Ectodermal cell (in vitro differentiated cells): ENCODE measurements at regions not wholly inside any gene's neighbourhood (a gene's known extent, or its start where the extent isn't known, plus 50 kb on each side); places are given as distances from the start of the nearest gene placed in this dataset.

Source experiments
- H3K27ac ChIP-seq: 2 replicates; pipeline ENCODE4 v1.7.0; 2013; ENCODE audit warnings: mild to moderate bottlenecking, low read depth, low read length; ENCODE audit not compliant: insufficient read depth, poor library complexity, severe bottlenecking
- H3K27me3 ChIP-seq: 2 replicates; pipeline ENCODE4 v1.7.0; 2013; ENCODE audit warnings: mild to moderate bottlenecking, low read length; ENCODE audit not compliant: insufficient read depth, control insufficient read depth, poor library complexity, severe bottlenecking
- H3K36me3 ChIP-seq: one replicate; pipeline ENCODE4 v1.7.0; 2013; ENCODE audit warnings: low read length; ENCODE audit not compliant: control insufficient read depth, insufficient read depth
- H3K4me1 ChIP-seq: one replicate; pipeline ENCODE4 v1.7.0; 2013; ENCODE audit warnings: low read length; ENCODE audit not compliant: control insufficient read depth, insufficient read depth
- H3K4me3 ChIP-seq: 2 replicates; pipeline ENCODE4 v1.7.0; 2013; ENCODE audit warnings: low read depth, low read length, control low read depth; ENCODE audit not compliant: insufficient read depth
- H3K9me3 ChIP-seq: 2 replicates; pipeline ENCODE4 v1.7.0; 2013; ENCODE audit warnings: mild to moderate bottlenecking, low read length, moderate library complexity; ENCODE audit not compliant: control insufficient read depth
- WGBS, 2 experiments: methylation state at CpG; one replicate each; pipeline ENCODE4 v1.1.7; 2013; ENCODE audit warnings: missing lambda C conversion rate in 2 of 2; 5-methylcytosine and 5-hydroxymethylcytosine counted together

DNA sequence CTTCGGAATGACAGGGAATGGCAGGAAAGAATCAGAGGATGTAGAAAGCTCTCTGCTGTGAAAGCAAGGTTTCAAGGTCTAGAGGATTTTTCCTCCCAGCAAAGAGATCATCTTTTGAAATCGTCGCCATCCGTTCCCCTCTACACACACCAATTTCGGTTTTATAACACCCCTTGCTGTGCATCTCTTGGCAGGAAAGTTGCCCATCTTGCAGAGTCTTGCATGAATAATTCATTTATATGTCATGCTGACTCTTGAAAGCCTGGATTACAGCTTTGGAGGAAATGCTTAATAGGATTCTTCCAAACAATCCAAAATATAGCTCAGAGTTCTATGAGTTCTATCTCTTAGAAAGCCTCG lies 262.7 kb downstream of the CHL1 start:
- Histone ChIP-seq H3K4me1 (no peaks in the 10 kb centered on the region), H3K27me3 (no peaks in the 10 kb centered on the region), H3K36me3 (no peaks in the 10 kb centered on the region), H3K4me3 (no peak overlapping the region), H3K9me3 (peaks cover 5% of the 10 kb centered on the region), H3K27ac (no peak overlapping the region)
- WGBS, 2 experiments, result 57 to 74% methylated on average over 6 of the region's 6 CpGs

DNA sequence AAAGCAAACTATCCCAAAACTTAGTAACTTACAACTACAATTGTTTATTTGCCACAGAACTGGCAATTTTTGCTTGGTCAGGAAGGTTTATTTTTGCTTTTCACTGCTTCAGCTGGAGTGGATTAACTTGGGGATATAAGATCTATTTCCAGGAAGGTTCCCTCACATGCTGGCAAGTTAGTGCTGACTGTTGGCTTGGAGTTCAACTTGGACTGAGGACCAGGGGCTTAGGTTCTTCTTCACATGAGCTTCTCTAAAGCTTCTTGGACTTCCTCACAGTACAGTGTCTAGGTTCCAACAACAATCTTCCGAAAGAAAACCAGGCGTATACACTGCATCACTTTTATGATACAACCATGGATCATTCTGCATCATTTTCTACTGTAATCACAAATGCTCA lies 264.4 kb downstream of the CHL1 start:
- Histone ChIP-seq H3K4me1 (no peaks in the 10 kb centered on the region), H3K27me3 (no peaks in the 10 kb centered on the region), H3K4me3 (no peak overlapping the region), H3K27ac (no peak overlapping the region), H3K9me3 (peaks cover 6% of the 10 kb centered on the region), H3K36me3 (no peaks in the 10 kb centered on the region)
- 92% methylated on average over 2 of the region's 2 CpGs for WGBS, 2 experiments

DNA sequence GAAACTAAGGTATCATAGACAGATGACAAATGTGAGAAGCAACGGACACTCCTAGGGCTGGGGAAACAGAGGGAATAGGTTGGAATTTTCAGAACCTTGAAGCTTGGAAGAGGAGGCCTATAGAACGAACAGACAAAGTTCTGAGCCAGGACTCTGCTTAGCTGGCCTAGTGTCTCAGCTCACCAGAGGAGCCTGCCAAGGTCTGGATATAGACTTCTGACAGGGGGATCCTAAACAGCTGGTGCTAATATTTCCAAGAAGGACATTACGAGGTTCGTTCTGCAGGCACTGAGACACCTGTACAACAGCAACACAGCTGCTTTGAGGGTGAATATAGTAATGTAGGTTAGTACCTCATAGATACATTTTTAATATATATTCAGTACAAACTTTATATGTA lies 266.3 kb downstream of the CHL1 start:
- 68 to 74% methylated on average over 4 of the region's 4 CpGs for WGBS, 2 experiments
- Histone ChIP-seq H3K27ac (no peak overlapping the region), H3K4me1 (no peaks in the 10 kb centered on the region), H3K9me3 (peaks cover 6% of the 10 kb centered on the region), H3K36me3 (no peaks in the 10 kb centered on the region), H3K27me3 (no peaks in the 10 kb centered on the region), H3K4me3 (no peak overlapping the region)

DNA sequence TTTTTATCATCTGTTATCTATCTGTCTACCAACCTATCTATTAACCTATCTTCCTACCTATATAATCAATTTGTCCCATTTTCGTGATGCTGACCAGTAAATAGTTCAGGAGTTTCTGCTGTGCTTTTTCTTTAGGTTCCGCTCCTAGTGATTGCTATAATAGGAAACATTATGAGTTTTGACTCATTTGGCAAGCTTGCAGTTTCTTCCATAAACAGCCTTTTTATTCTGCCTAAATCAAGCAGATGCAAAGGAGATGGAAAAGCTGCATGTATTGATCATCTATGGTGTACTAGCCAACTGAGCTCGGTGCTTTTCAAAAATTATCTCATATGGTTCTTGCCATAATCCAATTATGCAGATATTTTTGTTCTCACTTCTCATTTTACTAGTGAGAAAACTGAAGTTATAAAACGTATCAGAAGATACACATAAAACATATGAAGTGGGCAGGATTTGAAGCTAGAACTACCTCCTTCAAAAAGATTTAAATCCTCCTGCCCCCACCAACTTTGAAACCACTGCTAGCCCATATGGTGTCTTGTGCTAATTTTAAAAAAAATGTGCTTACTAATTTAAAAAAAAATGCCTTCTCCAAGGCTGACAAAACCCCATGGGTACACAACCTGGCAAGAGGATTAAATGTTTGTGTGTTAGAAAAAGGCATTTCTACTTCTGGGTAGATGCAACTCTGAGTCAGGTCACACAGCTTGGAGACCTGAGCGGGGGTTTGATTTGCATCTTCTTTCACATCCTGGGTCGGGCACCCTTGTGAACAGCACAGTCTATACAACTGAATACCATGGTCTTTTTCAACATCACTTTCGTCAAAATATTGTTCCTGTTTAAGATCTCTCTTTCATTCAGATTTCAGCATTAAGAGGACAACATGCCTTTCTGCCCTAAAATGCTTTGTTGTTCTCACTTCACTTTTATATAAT lies 267.0 kb downstream of the CHL1 start:
- H3K27ac ChIP-seq, result no peak overlapping the region
- no peaks in the 10 kb centered on the region for H3K27me3 ChIP-seq
- peaks cover 6% of the 10 kb centered on the region for H3K9me3 ChIP-seq
- H3K36me3 ChIP-seq, result no peaks in the 10 kb centered on the region
- no peaks in the 10 kb centered on the region for H3K4me1 ChIP-seq
- no peak overlapping the region for H3K4me3 ChIP-seq
- WGBS, 2 experiments, result 66 to 69% methylated on average over 6 to 7 of the region's 7 CpGs

DNA sequence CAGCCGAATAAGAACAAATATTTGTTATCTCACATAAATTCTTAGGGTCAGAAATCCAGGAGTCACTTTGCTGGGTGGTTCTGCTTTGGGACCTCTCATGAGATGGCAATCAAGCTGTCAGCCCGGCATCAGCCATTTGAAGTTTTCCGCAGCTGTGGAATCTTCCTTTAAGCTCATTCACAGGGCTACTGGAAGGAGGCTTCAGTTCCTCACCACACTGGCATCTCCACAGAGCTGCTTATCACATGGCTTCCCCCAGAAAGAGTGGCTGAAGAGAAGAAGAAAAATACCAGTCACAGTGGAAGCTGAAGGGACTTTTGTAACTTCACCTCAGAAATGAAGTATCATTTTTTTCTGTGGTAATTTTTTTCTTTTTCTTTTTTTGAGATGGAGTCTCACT lies 267.7 kb downstream of the CHL1 start:
- Histone ChIP-seq H3K27me3 (no peaks in the 10 kb centered on the region), H3K4me1 (no peaks in the 10 kb centered on the region), H3K36me3 (no peaks in the 10 kb centered on the region), H3K9me3 (peaks cover 7% of the 10 kb centered on the region), H3K27ac (no peak overlapping the region), H3K4me3 (no peak overlapping the region)
- WGBS, 2 experiments, result 75 to 81% methylated on average over 3 of the region's 3 CpGs

DNA sequence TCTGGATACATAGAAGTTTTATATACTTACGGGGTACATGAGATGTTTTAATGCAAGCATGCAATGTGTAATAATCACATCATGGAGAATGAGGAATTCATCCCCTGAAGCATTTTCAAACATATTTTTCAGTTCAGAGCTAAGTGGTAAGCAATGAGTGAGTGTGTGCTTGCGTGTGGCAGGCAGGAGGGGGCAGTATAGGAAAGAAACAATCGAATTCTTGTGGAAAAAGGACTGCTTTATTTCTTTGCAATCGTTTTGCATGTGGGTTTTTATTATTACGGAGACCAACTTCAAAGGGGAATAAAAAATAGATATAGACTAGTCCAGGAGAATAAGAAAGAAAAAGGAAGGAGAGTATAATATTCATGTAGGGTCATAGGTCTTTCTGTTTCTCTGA lies 271.6 kb downstream of the CHL1 start:
- 27 to 54% methylated on average over 4 to 5 of the region's 5 CpGs for WGBS, 2 experiments

DNA sequence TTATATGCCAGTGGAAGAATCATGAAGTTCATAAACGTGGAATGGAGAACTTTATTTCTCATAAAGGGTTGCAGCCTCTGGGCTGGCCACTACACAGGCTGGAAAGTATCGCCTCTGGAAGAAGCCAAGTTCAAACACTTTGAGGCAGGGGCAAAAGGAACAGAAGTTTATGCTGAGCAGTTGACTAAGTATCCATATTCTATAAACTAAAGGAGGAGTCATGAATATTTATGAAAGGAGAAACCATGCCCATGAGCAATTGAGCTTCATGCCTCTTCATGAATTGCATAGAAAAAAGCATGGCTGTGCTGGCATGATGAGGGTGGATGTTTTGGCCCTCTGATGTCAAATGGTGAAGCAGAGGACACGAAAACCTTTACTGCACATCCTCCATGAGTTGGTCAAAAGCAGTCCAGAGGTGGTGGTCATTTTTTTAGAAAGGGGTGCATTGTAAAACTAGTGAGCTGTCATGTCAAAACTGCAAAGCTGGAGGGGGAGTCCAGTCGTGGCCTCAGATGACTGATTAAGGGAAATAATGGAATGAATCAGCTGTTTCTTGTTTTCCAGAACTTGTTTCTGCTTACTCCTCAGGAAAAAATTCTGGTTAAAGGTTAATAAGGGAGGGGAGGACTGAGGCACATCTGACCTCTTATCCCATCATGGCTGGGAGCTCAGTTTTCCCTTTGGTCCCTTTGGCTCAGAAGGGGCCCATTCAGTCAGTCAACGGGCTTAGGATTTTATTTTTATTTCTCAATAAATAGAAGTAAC lies 276.7 kb downstream of the CHL1 start:
- Histone ChIP-seq H3K4me3 (no peak overlapping the region), H3K36me3 (no peaks in the 10 kb centered on the region), H3K9me3 (peaks cover 12% of the 10 kb centered on the region), H3K27me3 (no peaks in the 10 kb centered on the region), H3K4me1 (no peaks in the 10 kb centered on the region), H3K27ac (no peak overlapping the region)
- WGBS, 2 experiments, result 55 to 65% methylated on average over 4 of the region's 5 CpGs

More for the DNA sequence above, 271.6 kb downstream of the CHL1 start:
- peaks cover 11% of the 10 kb centered on the region for H3K9me3 ChIP-seq
- no peak overlapping the region for H3K4me3 ChIP-seq
- H3K4me1 ChIP-seq, result no peaks in the 10 kb centered on the region
- H3K27ac ChIP-seq, result no peak overlapping the region
- H3K36me3 ChIP-seq, result no peaks in the 10 kb centered on the region
- no peaks in the 10 kb centered on the region for H3K27me3 ChIP-seq

DNA sequence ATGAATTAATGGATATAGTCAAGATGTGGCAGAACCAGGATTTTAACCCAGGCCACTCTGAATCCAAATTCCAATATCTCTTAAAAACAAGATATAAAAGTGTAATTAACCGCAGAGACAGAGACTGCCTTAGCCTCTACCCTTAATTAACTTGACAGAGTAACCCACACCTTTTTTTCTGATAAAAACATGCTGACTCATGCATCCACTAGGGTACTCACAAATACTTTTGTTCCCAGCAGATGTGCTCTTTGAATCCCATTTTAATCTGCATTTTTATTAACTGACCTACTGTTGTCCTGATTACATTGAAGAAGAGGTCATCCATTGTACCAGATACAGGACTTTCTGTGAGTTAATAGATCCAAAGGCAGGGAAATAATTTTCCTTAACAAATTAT lies 278.3 kb downstream of the CHL1 start:
- H3K4me1 ChIP-seq, result no peaks in the 10 kb centered on the region
- H3K36me3 ChIP-seq, result no peaks in the 10 kb centered on the region
- peaks cover 8% of the 10 kb centered on the region for H3K9me3 ChIP-seq
- WGBS, 2 experiments, result 82 to 88% methylated on average over 1 of the region's 1 CpG
- no peaks in the 10 kb centered on the region for H3K27me3 ChIP-seq
- no peak overlapping the region for H3K27ac ChIP-seq
- no peak overlapping the region for H3K4me3 ChIP-seq

DNA sequence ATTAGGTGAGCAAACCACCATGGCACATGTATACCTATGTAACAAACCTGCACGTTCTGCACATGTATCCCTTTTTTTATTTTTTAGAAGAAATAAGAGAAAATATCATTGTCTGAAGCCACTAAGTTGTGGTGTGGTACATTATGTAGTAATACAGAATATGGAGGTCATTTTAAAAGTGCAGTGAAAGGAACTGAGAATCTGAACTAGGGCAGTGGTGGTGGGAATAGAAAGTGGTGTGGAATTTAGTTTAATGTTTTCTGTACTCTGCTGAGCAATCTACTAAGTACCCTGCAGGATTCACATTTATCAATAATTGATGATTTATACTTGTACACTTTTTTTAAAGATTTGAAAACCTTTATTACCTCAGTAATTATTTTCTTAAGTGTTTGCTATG lies 283.5 kb downstream of the CHL1 start:
- Histone ChIP-seq H3K36me3 (no peaks in the 10 kb centered on the region), H3K9me3 (peaks cover 3% of the 10 kb centered on the region), H3K4me3 (no peak overlapping the region), H3K4me1 (no peaks in the 10 kb centered on the region), H3K27ac (no peak overlapping the region), H3K27me3 (no peaks in the 10 kb centered on the region)
- 63 to 80% methylated on average over 1 of the region's 1 CpG for WGBS, 2 experiments

DNA sequence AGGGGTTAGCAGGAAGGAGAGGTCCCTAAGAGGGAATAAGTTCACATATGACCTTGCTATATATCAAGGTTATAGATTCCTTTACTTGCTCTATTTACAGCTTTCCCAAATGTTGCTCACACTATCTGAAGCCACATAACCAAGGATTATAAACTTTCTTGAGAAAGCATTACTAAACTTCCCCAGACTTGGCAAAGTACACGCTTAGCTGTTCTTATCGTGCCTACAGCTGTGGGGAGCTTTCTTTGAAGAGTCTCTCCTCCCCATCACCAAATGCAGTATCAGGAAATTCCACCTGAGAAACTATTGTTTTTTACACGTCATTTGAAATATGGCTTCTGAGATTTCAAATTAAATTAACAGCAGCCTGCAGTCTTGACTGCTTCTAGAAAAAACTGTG lies 284.5 kb downstream of the CHL1 start:
- H3K9me3 ChIP-seq, result peaks cover 3% of the 10 kb centered on the region
- 78 to 80% methylated on average over 3 of the region's 3 CpGs for whole genome bisulfite sequencing, 2 experiments

More for the DNA sequence above, 284.5 kb downstream of the CHL1 start:
- Histone ChIP-seq H3K27me3 (no peaks in the 10 kb centered on the region), H3K4me3 (no peak overlapping the region), H3K36me3 (no peaks in the 10 kb centered on the region), H3K4me1 (no peaks in the 10 kb centered on the region), H3K27ac (no peak overlapping the region)
